Endothelial cell of umbilical vein (primary cell): ENCODE measurements at regions not wholly inside any gene's neighbourhood (a gene's known extent, or its start where the extent isn't known, plus 50 kb on each side); places are given as distances from the start of the nearest gene placed in this dataset.

Source experiments
- BruUV-seq: library from RNA; stranded (reverse); fragments of 400-500 nt; replicated peaks from 2 replicates; lab custom pipeline; 2021; lab: Mats Ljungman, UMichigan
- CTCF ChIA-PET: fragments of 300-600, 350-600 bp; sonication (Branson Sonifier 250); formaldehyde crosslinking; loops from one replicate; lab custom pipeline; 2021; ENCODE audit warnings: antibody characterized with exemption, inconsistent platforms; lab: Charles Lee
- POLR2A ChIA-PET: fragments of 300-600, 350-600 bp; sonication (Branson Sonifier 250); formaldehyde crosslinking; loops from one replicate; lab custom pipeline; 2021; ENCODE audit warnings: antibody characterized with exemption, inconsistent platforms; lab: Charles Lee
- DNase-seq: peaks from one replicate; pipeline ENCODE4 v3.0.0-alpha.2; 2011; ENCODE audit warnings: low read depth, low spot score
- FAIRE-seq: peaks from 2 replicates; lab custom pipeline; 2011; peaks lifted over from hg19 to GRCh38; lab: Jason Lieb, UNC
- H2AFZ ChIP-seq: 2 replicates; pipeline ENCODE4 v1.6.0; 2012; ENCODE audit warnings: low read depth, low read length, control low read depth, inconsistent platforms
- H3K27ac ChIP-seq: 2 replicates; pipeline ENCODE4 v1.5.1; 2011; ENCODE audit warnings: low read depth, mild to moderate bottlenecking, control low read depth, low read length, moderate library complexity; ENCODE audit not compliant: insufficient read depth
- H3K27me3 ChIP-seq, 2 experiments: 2 replicates each; pipeline versions ENCODE4 v1.6.0 to v1.6.1; 2011; ENCODE audit warnings: low read length in 2 of 2, mixed read lengths in 1 of 2; ENCODE audit not compliant: control insufficient read depth in 2 of 2, insufficient read depth in 2 of 2
- H3K36me3 ChIP-seq, 2 experiments: 2 replicates in 1 of 2; 3 replicates in 1 of 2; pipeline ENCODE4 v1.5.1; 2011; ENCODE audit warnings: low read length in 2 of 2, mild to moderate bottlenecking in 1 of 2, moderate library complexity in 1 of 2; ENCODE audit not compliant: control insufficient read depth in 2 of 2, insufficient read depth in 2 of 2; ENCODE audit errors: extremely low read depth in 1 of 2
- H3K4me1 ChIP-seq: 3 replicates; pipeline ENCODE4 v1.5.1; 2011; ENCODE audit warnings: mild to moderate bottlenecking, low read length; ENCODE audit not compliant: control insufficient read depth, insufficient read depth; ENCODE audit errors: extremely low read depth
- H3K4me2 ChIP-seq: 2 replicates; pipeline ENCODE4 v1.6.1; 2011; ENCODE audit warnings: low read length, control low read depth, mixed read lengths; ENCODE audit not compliant: insufficient read depth
- H3K4me3 ChIP-seq, 3 experiments: fragments of 200-600 bp in 1 of 3; sonication (generic), shearing (Covaris generic) in 1 of 3; replicated peaks in 1 of 3; 2 replicates each; pipeline ENCODE4 v1.5.1; 2011 to 2016; ENCODE audit warnings: control low read depth in 3 of 3, low read length in 3 of 3, mild to moderate bottlenecking in 2 of 3, inconsistent platforms in 1 of 3, low read depth in 1 of 3, moderate library complexity in 1 of 3; ENCODE audit not compliant: insufficient read depth in 1 of 3
- H3K79me2 ChIP-seq: 2 replicates; pipeline ENCODE4 v1.6.0; 2012; ENCODE audit warnings: low read length, inconsistent platforms; ENCODE audit not compliant: control insufficient read depth, insufficient read depth
- H3K9ac ChIP-seq: replicated peaks from 2 replicates; pipeline ENCODE3; 2011; ENCODE audit warnings: low read length, control low read depth; ENCODE audit not compliant: insufficient read depth; ENCODE audit errors: extremely low read depth
- H3K9me1 ChIP-seq: replicated peaks from 3 replicates; pipeline ENCODE4 v1.6.0; 2011; ENCODE audit warnings: mild to moderate bottlenecking, low read length; ENCODE audit not compliant: control insufficient read depth, insufficient read depth; ENCODE audit errors: extremely low read depth
- H3K9me3 ChIP-seq: replicated peaks from 2 replicates; pipeline ENCODE4 v1.5.1; 2012; ENCODE audit warnings: low read length, inconsistent platforms; ENCODE audit not compliant: control insufficient read depth, insufficient read depth
- H4K20me1 ChIP-seq: replicated peaks from 2 replicates; pipeline ENCODE3; 2011; ENCODE audit warnings: mild to moderate bottlenecking, low read length; ENCODE audit not compliant: control insufficient read depth, insufficient read depth; ENCODE audit errors: extremely low read depth
- EZH2 ChIP-seq: IDR thresholded peaks from 2 replicates; pipeline ENCODE4 v1.6.1; 2012; ENCODE audit warnings: borderline replicate concordance, low read depth, mild to moderate bottlenecking, moderate library complexity, low read length, inconsistent platforms; ENCODE audit not compliant: severe bottlenecking
- FOS ChIP-seq: IDR thresholded peaks from 2 replicates; pipeline ENCODE4 v1.6.1; 2011; ENCODE audit warnings: mild to moderate bottlenecking, low read length, moderate library complexity, borderline replicate concordance; ENCODE audit not compliant: insufficient read depth
- GATA2 ChIP-seq: IDR thresholded peaks from 2 replicates; pipeline ENCODE4 v1.7.0; 2011; ENCODE audit warnings: low read depth, mild to moderate bottlenecking, moderate library complexity, mixed read lengths, low read length; ENCODE audit not compliant: insufficient read length, insufficient read depth
- JUN ChIP-seq: IDR thresholded peaks from 2 replicates; pipeline ENCODE4 v1.6.1; 2011; ENCODE audit warnings: borderline replicate concordance, low read depth; ENCODE audit not compliant: insufficient read length, insufficient read depth
- MYC ChIP-seq: IDR thresholded peaks from one replicate; pipeline ENCODE4 v1.6.1; 2011; ENCODE audit warnings: mild to moderate bottlenecking, low read depth, low read length
- POLR2A ChIP-seq: IDR thresholded peaks from 2 replicates; pipeline ENCODE4 v1.6.1; 2012; ENCODE audit warnings: low read depth, mild to moderate bottlenecking, control low read depth, low read length
- POLR2AphosphoS5 ChIP-seq: IDR thresholded peaks from 2 replicates; pipeline ENCODE4 v1.6.1; 2012; ENCODE audit warnings: low read depth, mild to moderate bottlenecking, control low read depth, low read length, moderate library complexity; ENCODE audit not compliant: insufficient read depth
- dilution Hi-C: fragments of 300-500 bp; cut with MboI; formaldehyde crosslinking; loops from one replicate; pipeline ENCODE4 v1.15.0; 2019; ENCODE audit warnings: low sequenced_read_pairs; ENCODE audit not compliant: extremely low pct_ligation_motif_present
- intact Hi-C: fragments of 100-400 bp; cut with micrococcal nuclease; formaldehyde crosslinking; loops from one replicate; pipeline ENCODE4 v1.10.0; 2022

GRCh38 chr3:41007399-41007798 lies 191.9 kb upstream of the CTNNB1 start:
- H3K4me1 ChIP-seq = no peaks in the 10 kb centered on the region
- H3K36me3 ChIP-seq = no peaks in the 10 kb centered on the region
- H3K27me3 ChIP-seq = no peaks in the 10 kb centered on the region
- no peak overlapping the region for H3K9ac ChIP-seq
- no peaks in the 10 kb centered on the region for H3K79me2 ChIP-seq
- no peaks in the 10 kb centered on the region for H4K20me1 ChIP-seq
- no peak overlapping the region for H2AFZ ChIP-seq
- dilution Hi-C loops (no loop called here), intact Hi-C loops (no loop called here)
- FAIRE-seq (no peak), DNase-seq (no peak)
- no peaks in the 10 kb centered on the region for H3K9me1 ChIP-seq
- BruUV-seq = no TSS peak
- H3K27ac ChIP-seq = no peak overlapping the region
- TF ChIP-seq JUN (no peak), POLR2AphosphoS5 (no peak), GATA2 (no peak), POLR2A (no peak), FOS (no peak), EZH2 (no peak)
- no peak overlapping the region for H3K4me2 ChIP-seq
- ChIA-PET POLR2A (no interaction called here), CTCF (no interaction called here)
- no peaks in the 10 kb centered on the region for H3K9me3 ChIP-seq
- no peak overlapping the region for H3K4me3 ChIP-seq

DNA sequence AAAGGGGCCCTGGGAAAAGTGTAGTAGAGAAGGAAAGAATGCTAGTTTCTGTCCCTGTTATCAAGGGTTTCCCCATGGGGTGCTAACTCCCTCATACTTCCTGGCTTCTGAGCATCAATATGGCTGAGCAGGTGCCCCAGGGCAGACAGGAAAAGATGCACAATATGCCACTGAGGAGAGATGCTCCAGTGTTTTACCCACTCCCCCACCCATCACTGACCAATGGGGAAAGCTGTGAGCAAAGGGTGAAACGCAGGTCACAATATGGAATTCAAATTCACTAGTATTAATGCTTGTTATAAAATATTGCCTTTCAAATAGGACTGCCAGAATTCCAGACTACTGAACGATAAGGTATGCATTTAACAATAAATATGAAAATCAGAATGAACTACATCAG lies 187.5 kb upstream of the CTNNB1 start:
- BruUV-seq = no TSS peak
- Histone ChIP-seq H3K4me1 (no peaks in the 10 kb centered on the region), H3K9ac (no peak overlapping the region), H4K20me1 (no peaks in the 10 kb centered on the region), H3K36me3 (no peaks in the 10 kb centered on the region), H3K9me3 (no peaks in the 10 kb centered on the region), H3K27ac (no peak overlapping the region), H3K27me3 (peaks cover 0 to 5% of the 10 kb centered on the region in 2 experiments), H3K79me2 (no peaks in the 10 kb centered on the region), H2AFZ (no peak overlapping the region), H3K9me1 (no peaks in the 10 kb centered on the region), H3K4me3 (no peak overlapping the region), H3K4me2 (no peak overlapping the region)
- intact Hi-C loops = no loop called here
- ChIA-PET POLR2A (no interaction called here), CTCF (interaction anchor here (0.7 to 1.0 kb wide), 2 partner anchors 10 to 13 kb away, joined by 3 read pairs; no protein-coding TSS in a partner anchor)
- FAIRE-seq (no peak), DNase-seq (no peak)
- TF ChIP-seq JUN (no peak), MYC (no peak)
- dilution Hi-C loops = no loop called here
